ENCODE measurements at regions not wholly inside any gene's neighbourhood (a gene's known extent, or its start where the extent isn't known, plus 50 kb on each side); places are given as distances from the start of the nearest gene placed in this dataset.

DNA sequence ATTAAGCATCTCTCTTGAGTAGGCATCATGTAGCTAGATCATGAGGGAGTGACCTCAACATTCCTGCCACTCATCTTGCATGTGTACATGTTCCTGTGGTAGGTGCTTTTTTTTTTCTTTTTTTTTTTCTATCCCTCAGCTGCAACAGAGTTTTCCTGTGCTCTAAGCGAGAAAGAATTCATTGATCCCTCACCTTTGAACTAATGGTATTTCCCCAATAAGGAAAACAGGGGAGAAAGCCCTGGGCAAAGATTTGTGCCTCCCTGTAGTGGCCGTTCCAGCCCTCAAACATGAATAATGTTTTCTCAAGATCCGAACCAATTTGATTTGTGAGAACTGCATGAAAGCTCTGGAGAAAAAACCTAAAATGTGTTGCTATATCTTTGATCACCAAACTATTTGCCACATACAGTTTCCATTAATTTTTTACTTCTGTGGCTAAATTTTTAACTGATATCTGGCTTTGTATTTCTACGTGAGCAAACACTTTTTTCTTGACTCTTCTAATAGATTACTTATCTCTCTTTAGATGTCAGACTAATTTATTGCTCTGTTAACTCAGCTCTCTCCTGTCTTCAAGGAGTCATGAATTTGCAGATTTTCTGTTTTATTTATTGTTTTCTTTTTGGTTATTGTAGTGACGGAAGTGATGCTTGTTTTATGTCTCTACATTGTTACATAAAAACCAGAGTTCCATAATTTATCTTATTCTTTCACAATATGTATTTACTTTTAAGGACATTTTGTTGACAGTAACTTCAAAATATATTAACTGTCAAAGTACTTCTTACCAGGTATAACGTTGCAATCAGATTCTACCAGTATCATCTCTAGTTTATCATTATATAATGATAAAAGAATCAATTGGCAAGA lies 1396.5 kb downstream of the OTOL1 start:
- DNase-seq, result no peak
- intact Hi-C loops (cut with DNase I, micrococcal nuclease), result no loop called here
- CTCF ChIA-PET, result no interaction called here
- Histone ChIP-seq H3K36me3 (ENCODE audit: insufficient read depth, low read length) (no peaks in the 10 kb centered on the region), H3K9me3 (ENCODE audit: control insufficient read depth in 1 of 2, insufficient read depth in 1 of 2, low read length in 2 of 2) (no peaks in the 10 kb centered on the region), H3K4me3 (ENCODE audit: low read length) (no peak overlapping the region), H3K27ac (ENCODE audit: low read depth in 1 of 2, low read length in 2 of 2) (no peak overlapping the region), H3K27me3 (ENCODE audit: control insufficient read depth in 1 of 2, insufficient read depth in 2 of 2, low read length in 2 of 2) (no peaks in the 10 kb centered on the region), H3K4me1 (ENCODE audit: insufficient read depth, low read length) (no peaks in the 10 kb centered on the region)
- POLR2A ChIA-PET, result no interaction called here
- no peaks in the 10 kb centered on the region for H3K27me3 Mint-ChIP-seq
- ATAC-seq (ENCODE audit: poor library complexity), result no peak
- no peak overlapping the region for H3K4me3 Mint-ChIP-seq
- no peaks in the 10 kb centered on the region for H3K36me3 Mint-ChIP-seq (ENCODE audit: low read depth)
- H3K27ac Mint-ChIP-seq, result no peak overlapping the region
- no peaks in the 10 kb centered on the region for H3K4me1 Mint-ChIP-seq (ENCODE audit: low read depth)
- no peak for TF ChIP-seq CTCF (IDR thresholded peaks at IDR 0.05)
- H3K9me3 Mint-ChIP-seq, result no peaks in the 10 kb centered on the region

DNA sequence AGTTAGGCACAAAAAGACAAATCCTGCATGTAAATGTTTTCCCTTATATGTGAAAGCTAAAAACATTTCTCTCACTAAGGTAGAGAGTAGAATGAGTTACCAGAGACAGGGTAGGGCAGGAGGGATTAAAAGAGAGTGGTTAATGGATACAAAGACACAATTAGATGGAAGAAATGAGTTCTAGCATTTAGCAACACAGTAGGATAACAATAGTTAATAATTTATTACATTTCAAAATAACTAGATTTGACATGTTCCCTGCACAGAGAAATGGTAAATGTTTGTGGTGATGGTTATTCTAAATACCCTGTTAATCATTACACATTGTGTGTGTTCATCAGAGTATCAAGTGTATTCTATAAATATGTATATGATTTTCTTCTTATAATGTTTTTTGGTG lies 1400.7 kb downstream of the OTOL1 start:
- no peaks in the 10 kb centered on the region for H3K9me3 ChIP-seq (ENCODE audit: control insufficient read depth in 1 of 2, insufficient read depth in 1 of 2, low read length in 2 of 2)
- ChIA-PET CTCF (no interaction called here), POLR2A (no interaction called here)
- H3K27ac ChIP-seq (ENCODE audit: low read depth in 1 of 2, low read length in 2 of 2), result no peak overlapping the region
- no peak for TF ChIP-seq CTCF (IDR thresholded peaks at IDR 0.05)
- no peaks in the 10 kb centered on the region for H3K27me3 ChIP-seq (ENCODE audit: control insufficient read depth in 1 of 2, insufficient read depth in 2 of 2, low read length in 2 of 2)
- H3K4me3 Mint-ChIP-seq, result no peak overlapping the region
- intact Hi-C loops (cut with DNase I, micrococcal nuclease), result no loop called here
- no peaks in the 10 kb centered on the region for H3K36me3 ChIP-seq (ENCODE audit: insufficient read depth, low read length)
- no peak overlapping the region for H3K4me3 ChIP-seq (ENCODE audit: low read length)
- H3K4me1 ChIP-seq (ENCODE audit: insufficient read depth, low read length), result no peaks in the 10 kb centered on the region
- DNase-seq, result no peak
- no peaks in the 10 kb centered on the region for H3K36me3 Mint-ChIP-seq (ENCODE audit: low read depth)
- H3K4me1 Mint-ChIP-seq (ENCODE audit: low read depth), result no peaks in the 10 kb centered on the region
- no peak for ATAC-seq (ENCODE audit: poor library complexity)
- no peak overlapping the region for H3K27ac Mint-ChIP-seq
- no peaks in the 10 kb centered on the region for H3K9me3 Mint-ChIP-seq
- H3K27me3 Mint-ChIP-seq, result no peaks in the 10 kb centered on the region

DNA sequence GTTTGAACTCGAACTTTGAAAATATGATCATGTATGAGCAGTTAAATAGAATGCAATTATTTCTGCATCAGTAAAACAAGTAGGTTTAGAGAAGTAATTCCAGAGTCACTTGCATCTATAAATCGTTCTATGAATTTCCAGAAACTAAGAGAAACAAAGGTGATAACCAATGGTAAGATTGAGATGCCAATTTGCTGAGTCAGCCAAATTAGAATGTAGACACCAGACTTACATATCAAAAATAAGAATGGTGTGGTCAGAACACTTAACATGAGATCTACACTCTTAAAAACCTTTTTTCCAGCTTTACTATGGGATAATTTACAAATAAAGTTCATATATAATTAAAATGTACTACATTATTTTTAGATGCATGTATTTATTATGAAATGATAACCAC lies 1435.9 kb downstream of the OTOL1 start:
- H3K27ac ChIP-seq (ENCODE audit: low read depth in 1 of 2, low read length in 2 of 2), result no peak overlapping the region
- no peaks in the 10 kb centered on the region for H3K36me3 ChIP-seq (ENCODE audit: insufficient read depth, low read length)
- no peak overlapping the region for H3K4me3 ChIP-seq (ENCODE audit: low read length)
- H3K27me3 Mint-ChIP-seq, result no peaks in the 10 kb centered on the region
- DNase-seq, result no peak
- POLR2A ChIA-PET, result no interaction called here
- no peaks in the 10 kb centered on the region for H3K27me3 ChIP-seq (ENCODE audit: control insufficient read depth in 1 of 2, insufficient read depth in 2 of 2, low read length in 2 of 2)
- CTCF ChIA-PET, result no interaction called here
- H3K4me1 Mint-ChIP-seq (ENCODE audit: low read depth), result no peaks in the 10 kb centered on the region
- no peaks in the 10 kb centered on the region for H3K4me1 ChIP-seq (ENCODE audit: insufficient read depth, low read length)
- no peaks in the 10 kb centered on the region for H3K36me3 Mint-ChIP-seq (ENCODE audit: low read depth)
- ATAC-seq (ENCODE audit: poor library complexity), result no peak
- no peak overlapping the region for H3K4me3 Mint-ChIP-seq
- TF ChIP-seq CTCF (IDR thresholded peaks at IDR 0.05), result no peak
- peaks cover 2% of the 10 kb centered on the region for H3K9me3 Mint-ChIP-seq
- intact Hi-C loops (cut with DNase I, micrococcal nuclease), result no loop called here
- H3K9me3 ChIP-seq (ENCODE audit: control insufficient read depth in 1 of 2, insufficient read depth in 1 of 2, low read length in 2 of 2), result no peaks in the 10 kb centered on the region
- no peak overlapping the region for H3K27ac Mint-ChIP-seq

All from CD4-positive, alpha-beta T cell (primary cell).